Stimulated activated CD8-positive, alpha-beta memory T cell treated with anti-CD3 and anti-CD28 coated beads, Interleukin-7, amount 100 ng/mL, for 1 hour (primary cell): ENCODE measurements at regions not wholly inside any gene's neighbourhood (a gene's known extent, or its start where the extent isn't known, plus 50 kb on each side); places are given as distances from the start of the nearest gene placed in this dataset.

Source experiments
- DNase-seq, 2 donors: peaks; one replicate each; pipeline ENCODE4 v3.0.0-alpha.2; 2020; ENCODE audit warnings: low read depth in 2 of 2

DNA sequence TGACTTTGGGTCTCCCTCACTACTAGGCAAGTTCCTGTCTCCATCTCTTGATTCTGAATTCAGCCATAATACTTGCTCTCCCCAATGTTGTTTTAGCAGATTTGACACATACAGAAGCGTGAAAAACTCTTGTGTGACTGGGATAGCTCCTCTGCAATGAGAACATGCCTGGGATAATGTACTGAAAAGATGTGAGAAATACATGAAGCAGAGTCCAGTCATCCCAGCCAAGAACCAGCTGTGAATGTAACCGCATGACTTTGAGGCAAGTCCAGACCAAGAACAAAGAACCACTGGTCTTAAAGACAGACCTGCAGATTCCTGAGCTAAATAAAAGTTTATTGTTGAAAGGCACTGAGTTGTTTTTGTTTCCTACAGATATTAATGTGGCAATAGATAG lies 135.0 kb downstream of the NMUR2 start:
- DNase-seq = no peak

DNA sequence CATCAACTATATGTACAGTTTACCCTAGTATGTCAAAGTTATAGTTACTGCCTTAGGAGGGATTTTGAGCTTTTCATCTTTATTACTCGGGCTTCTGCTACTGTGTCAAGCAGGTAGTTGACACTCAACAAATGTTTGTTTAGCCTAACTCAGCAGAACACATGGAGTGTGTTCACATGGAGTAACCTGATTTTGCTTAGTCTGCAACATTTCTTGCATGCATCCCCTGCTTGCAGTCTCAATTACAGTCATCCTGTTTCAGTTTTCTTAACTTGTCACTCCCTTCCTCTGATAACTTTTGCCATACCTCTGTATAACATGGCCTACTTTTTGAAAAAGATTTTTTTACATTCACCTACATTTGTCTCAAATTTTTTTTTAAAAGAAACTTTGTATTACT lies 135.5 kb downstream of the NMUR2 start:
- DNase-seq = no peak

- no peak for DNase-seq
These were observed 140.3 kb downstream of the NMUR2 start for GRCh38 chr5:152264645-152265254.

- DNase-seq = no peak
These were observed 142.4 kb downstream of the NMUR2 start for GRCh38 chr5:152262667-152263066.

- DNase-seq = no peak
These were observed 144.1 kb downstream of the NMUR2 start for GRCh38 chr5:152260940-152261339.

DNA sequence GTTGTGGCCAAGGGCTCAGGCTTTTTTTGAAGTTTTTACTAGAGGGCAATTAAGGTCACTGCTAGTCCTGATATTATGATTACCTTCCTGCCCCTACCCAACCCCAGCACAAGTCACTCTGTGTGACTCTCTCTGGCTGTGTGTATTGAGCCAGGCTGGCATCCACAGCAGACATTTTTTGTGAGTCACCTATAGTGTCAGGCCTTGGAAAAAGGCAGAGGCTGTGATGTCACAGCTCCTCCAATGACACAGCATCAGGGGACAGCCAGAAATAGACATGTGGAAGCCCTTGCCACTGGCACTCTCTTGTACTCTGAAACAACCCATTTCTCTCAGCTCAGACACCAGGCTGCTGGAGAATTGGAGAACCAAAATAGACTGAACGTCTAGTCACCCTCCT lies 145.4 kb downstream of the NMUR2 start:
- no peak for DNase-seq

DNA sequence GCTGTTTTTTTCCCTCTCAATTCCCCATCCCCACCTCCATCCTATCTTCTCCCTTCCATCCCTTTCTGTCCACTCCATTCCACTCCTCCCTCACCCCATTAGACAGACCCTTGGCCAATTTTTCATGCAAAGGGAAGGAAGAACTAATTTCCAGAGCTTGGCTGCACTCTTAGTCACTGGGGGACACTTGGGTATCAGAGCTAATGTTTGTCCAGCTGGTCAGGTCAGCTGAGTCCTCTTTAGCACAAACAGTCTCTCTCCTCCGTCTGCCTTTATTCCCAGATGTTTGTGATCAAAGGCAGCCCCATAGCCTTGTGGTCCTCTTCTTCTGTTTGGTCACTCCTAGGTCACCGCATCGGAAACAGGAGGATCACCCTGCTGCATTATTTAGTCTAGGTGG lies 148.5 kb downstream of the NMUR2 start:
- no peak for DNase-seq

DNA sequence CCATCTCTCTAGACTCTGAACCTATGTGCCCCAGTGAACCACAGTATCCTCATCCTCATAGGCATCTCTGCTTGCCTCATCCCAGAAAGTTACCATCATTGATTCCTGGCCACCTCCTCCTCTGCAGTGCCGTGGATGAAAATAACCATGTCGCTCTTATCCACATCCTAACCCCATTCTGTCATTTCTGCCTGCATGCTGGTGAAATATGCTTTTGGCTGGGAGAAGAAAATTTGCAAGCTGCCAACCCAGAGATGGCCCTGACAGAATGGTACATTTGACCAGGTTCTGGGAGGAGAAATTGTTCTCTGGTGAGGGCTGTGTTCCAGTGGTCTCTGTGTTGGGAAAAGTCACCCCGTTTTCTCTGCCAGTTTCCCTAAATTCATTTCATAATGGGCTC lies 149.7 kb downstream of the NMUR2 start:
- no peak for DNase-seq

GRCh38 chr5:152247850-152248385 lies 157.2 kb downstream of the NMUR2 start:
- no peak for DNase-seq

DNA sequence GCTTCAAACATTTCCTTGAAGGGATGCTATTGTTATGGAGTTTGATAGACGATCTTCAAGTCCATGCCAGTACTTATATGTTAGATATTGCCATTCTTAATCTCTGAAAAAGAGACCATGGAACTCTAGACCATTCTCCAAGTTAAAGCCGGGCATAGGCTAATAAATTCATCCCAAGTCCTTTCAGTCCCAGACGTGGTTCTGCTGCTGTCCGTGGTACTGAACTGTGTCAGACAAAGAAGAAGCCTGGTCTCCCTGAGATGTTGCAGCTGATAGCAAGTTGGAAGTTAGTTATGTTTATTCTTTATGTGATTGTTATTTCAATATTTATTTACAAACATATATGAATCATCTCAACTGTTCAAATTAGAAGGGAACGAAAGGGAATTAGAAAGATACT lies 158.7 kb downstream of the NMUR2 start:
- DNase-seq = no peak

DNA sequence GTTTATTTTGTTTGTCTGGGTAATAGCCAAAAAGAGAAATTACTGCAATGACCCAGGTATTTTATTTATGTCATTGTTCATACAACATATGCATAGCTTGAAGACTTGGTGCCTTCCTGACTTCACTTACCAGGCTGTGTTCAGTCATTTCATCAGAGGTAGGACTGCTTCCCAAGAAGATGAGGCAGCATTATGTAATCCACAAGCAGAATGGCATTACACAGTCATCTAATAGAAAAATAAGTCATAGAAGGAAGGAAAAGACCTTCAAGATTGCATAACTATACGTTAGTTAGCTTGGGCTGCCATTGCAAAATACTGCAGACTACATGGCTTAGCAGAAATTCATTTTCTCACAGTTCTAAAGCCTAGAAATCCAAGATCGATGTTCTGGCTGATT lies 167.5 kb downstream of the NMUR2 start:
- DNase-seq = no peak

DNA sequence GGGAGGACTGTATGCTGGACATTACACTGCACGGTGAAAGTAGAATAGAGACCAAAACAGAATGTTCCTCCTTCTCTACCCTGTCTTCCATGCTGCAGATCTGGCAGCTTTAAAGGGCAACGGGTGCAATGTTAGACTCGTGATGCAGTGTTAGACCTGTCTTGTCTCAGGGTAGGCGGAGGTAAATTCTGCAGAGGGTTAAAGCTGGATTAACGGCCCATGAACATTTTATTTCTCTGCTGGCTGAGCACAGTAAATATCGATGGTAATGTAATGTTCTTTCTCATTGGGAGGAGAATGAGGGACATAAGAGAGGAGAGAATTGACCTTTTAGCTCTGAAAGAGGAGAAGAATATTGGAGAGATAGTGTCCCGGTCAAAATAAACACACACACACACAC lies 178.9 kb downstream of the NMUR2 start:
- DNase-seq = no peak

- DNase-seq = no peak
These were observed 183.1 kb downstream of the NMUR2 start for GRCh38 chr5:152221721-152222629.

DNA sequence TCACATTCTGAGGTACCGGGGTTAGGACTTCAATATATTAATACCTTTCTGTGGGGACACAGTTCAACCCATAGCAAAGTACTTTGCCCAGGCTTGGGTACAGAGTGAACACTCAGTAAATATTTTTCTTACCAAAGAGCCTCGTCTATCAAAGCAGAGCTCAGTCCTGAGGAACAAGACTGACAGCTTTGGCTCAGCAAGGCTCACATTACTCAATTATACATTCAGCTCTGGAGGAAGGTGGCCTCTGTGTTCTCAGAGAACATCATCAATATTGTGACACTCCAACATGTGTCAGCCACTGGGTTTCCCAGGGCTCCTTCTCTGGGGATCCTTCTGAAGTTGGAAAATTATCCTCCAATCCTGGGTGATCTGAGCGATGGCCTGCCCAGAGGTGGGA lies 186.4 kb downstream of the NMUR2 start:
- DNase-seq = no peak

DNA sequence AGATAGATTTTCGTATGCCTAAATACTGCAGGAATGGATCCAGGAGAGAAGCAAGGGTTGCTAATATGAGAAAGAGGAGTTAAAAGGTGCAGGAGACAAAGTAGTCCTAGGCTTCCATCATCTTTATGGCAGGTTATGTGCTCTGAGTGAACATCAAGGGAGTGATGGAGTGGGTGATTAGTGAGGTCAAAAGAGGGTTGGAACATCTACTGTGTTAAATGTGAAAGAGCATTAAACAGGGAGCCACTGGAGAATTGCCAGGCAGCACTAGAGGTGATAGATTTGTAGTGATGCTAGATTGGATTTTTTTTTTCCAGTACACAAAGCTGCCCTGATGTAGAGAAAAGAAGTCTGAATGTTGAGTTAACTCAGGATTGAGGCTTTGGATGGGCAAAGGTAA lies 199.3 kb downstream of the NMUR2 start:
- DNase-seq = no peak

- DNase-seq = no peak
These were observed 202.8 kb downstream of the NMUR2 start for GRCh38 chr5:152202321-152202720.

DNA sequence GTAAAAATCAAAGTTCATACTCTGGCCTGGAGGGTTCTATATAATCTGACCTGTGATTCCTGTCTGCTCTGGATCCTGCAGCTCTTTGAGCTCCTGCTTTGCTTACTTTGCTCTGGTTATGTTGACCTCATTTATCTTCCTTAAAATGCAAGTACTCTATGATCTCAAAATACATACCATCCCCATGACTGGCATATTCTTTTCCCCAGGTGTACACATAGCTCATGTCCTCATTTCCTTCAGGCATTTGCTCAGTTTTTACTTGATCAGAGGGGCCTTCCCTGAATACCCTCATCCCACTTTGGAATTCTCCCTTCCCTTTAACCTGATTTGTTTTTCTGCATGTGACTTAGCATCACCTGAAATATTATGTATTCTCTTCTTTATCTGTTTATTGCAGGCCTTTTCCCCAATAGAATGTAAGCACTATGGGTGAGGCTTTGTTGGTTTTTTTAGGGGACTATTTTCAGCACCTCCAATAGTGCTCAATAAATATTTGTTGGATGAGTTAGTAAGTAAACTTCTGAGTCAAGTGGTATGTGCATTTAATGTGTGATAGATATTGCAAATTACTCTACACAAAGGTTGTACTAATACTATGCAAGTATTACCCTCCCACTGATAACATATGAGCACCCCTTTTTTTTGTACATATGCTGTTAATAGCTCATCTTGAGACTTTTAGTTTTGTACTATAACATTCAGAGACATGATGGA lies 211.5 kb downstream of the NMUR2 start:
- DNase-seq = no peak

DNA sequence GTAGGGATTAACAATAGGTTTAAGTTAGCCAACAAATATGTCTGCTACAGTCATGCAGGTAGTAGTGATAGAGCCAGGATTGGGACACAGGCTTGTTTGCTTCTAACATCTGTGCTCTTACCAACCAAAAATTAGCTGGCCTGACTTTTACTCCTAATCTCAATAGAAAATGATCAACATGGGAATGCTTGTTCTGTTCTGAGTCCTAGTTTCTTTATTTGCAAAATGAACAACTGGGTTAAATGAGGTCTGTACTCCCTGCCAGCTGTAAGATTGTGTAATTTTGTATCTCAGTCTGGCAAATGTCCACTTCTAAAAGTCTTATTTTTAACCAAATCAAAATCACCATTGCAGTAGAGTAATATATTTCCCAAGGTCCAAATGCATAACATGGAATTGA lies 216.8 kb downstream of the NMUR2 start:
- no peak for DNase-seq

DNA sequence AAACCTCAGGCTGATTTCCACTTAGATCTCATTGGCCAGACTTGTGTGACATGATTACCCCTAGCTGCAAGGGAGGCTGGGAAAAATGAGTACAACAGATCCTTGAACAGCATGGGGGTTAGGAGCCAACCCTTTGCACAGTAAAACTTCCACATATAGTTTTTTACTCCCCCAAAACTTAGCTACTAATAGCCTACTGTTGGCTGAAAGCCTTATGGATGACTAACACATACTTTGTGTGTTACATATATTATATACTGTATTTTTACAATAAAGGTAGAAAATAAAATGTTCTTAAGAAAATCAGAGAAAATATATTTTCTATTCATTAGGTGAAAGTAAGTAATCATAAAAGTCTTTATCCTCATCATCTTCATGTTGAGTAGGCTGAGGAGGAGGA lies 217.4 kb downstream of the NMUR2 start:
- DNase-seq = no peak

- DNase-seq = no peak
These were observed 219.4 kb downstream of the NMUR2 start for GRCh38 chr5:152185547-152186245.

- DNase-seq = no peak
These were observed 220.8 kb downstream of the NMUR2 start for GRCh38 chr5:152184266-152184665.

DNA sequence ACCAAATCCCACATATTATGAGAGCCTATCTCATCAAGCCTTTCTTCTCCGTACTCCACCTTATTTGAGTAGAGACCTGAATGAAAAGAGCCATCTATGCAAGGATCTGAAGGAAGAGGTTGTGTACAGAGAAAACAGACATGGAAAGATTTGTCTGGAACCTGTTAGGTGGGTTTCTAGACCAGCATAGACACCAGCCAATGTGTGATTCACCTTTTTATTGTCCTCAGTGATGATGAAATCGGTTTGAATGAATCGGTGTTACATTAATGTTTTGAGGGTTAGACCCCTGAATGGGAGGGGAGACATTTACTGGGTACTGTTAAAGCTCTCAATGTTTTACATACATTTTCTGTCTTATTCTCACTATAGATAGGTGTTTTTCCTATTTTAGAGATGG lies 223.6 kb downstream of the NMUR2 start:
- DNase-seq = no peak
